H1 (cell line): ENCODE measurements at regions not wholly inside any gene's neighbourhood (a gene's known extent, or its start where the extent isn't known, plus 50 kb on each side); places are given as distances from the start of the nearest gene placed in this dataset.
A peak's percentile ranks its signal among the peaks of the same experiment; 100 is the strongest.

ENCODE experiments used
- CTCF ChIA-PET: fragments of 300-600 bp; sonication (Branson Sonifier 250); formaldehyde crosslinking; loops from one replicate; lab custom pipeline; 2021; ENCODE audit not compliant: partially characterized antibody; lab: Charles Lee
- POLR2A ChIA-PET: fragments of 300-600 bp; sonication (Branson Sonifier 250); formaldehyde crosslinking; loops from one replicate; lab custom pipeline; 2021; ENCODE audit warnings: inconsistent platforms; ENCODE audit not compliant: partially characterized antibody; lab: Charles Lee
- DNase-seq, 2 experiments: peaks; one replicate each; pipeline versions ENCODE4 v3.0.0 to v3.0.0-alpha.2; 2010 to 2022; ENCODE audit warnings: low spot score in 2 of 2, low read depth in 1 of 2, mixed read lengths in 1 of 2
- FAIRE-seq: peaks from 2 replicates; lab custom pipeline; 2011; peaks lifted over from hg19 to GRCh38; lab: Jason Lieb, UNC
- H2AFZ ChIP-seq: 2 replicates; pipeline ENCODE4 v1.8.1; 2012; ENCODE audit warnings: low read length, inconsistent platforms
- H2AK5ac ChIP-seq: 2 replicates; pipeline ENCODE4 v1.6.1; 2013; ENCODE audit warnings: low read depth, low read length
- H2BK120ac ChIP-seq: replicated peaks from 2 replicates; pipeline ENCODE3; 2013; ENCODE audit warnings: low read depth, low read length, inconsistent platforms
- H2BK12ac ChIP-seq: 2 replicates; pipeline ENCODE4 v1.6.1; 2013; ENCODE audit warnings: low read depth, low read length
- H2BK15ac ChIP-seq: 2 replicates; pipeline ENCODE4 v1.6.1; 2013; ENCODE audit warnings: low read length
- H2BK20ac ChIP-seq: 2 replicates; pipeline ENCODE4 v1.6.1; 2013; ENCODE audit warnings: low read length
- H2BK5ac ChIP-seq: 2 replicates; pipeline ENCODE4 v1.6.1; 2013; ENCODE audit warnings: low read depth, low read length
- H3K14ac ChIP-seq: 2 replicates; pipeline ENCODE4 v1.6.1; 2013; ENCODE audit warnings: inconsistent platforms; ENCODE audit not compliant: insufficient read length
- H3K18ac ChIP-seq: 2 replicates; pipeline ENCODE4 v1.6.1; 2013; ENCODE audit warnings: low read length; ENCODE audit errors: extremely low read depth
- H3K23ac ChIP-seq: 2 replicates; pipeline ENCODE4 v1.6.1; 2013; ENCODE audit warnings: inconsistent platforms; ENCODE audit not compliant: insufficient read length
- H3K23me2 ChIP-seq: 2 replicates; pipeline ENCODE4 v1.6.1; 2013; ENCODE audit warnings: low read depth, low read length
- H3K27ac ChIP-seq: 2 replicates; pipeline ENCODE4 v1.6.1; 2011; ENCODE audit warnings: low read depth, low read length, inconsistent platforms
- H3K27me3 ChIP-seq, 4 experiments: replicated peaks in 1 of 4; 1 replicate in 1 of 4; 2 replicates in 3 of 4; pipeline versions ENCODE4 v1.6.1 to v1.8.1; 2011 to 2013; ENCODE audit warnings: low read length in 3 of 4, mild to moderate bottlenecking in 3 of 4, inconsistent platforms in 2 of 4, mixed read lengths in 2 of 4, moderate library complexity in 1 of 4; ENCODE audit not compliant: control insufficient read depth in 3 of 4, insufficient read depth in 3 of 4; ENCODE audit errors: extremely low read depth in 1 of 4
- H3K36me3 ChIP-seq, 4 experiments: 2 replicates each; pipeline versions ENCODE4 v1.6.1 to v1.8.1; 2011 to 2013; ENCODE audit warnings: mild to moderate bottlenecking in 4 of 4, low read length in 3 of 4, moderate library complexity in 2 of 4, control low read depth in 1 of 4, inconsistent platforms in 1 of 4; ENCODE audit not compliant: insufficient read depth in 4 of 4, control insufficient read depth in 2 of 4
- H3K4ac ChIP-seq: replicated peaks from 2 replicates; pipeline ENCODE3; 2013; ENCODE audit warnings: low read length, low read depth, mixed read lengths, inconsistent platforms; ENCODE audit not compliant: insufficient read length
- H3K4me1 ChIP-seq, 4 experiments: replicated peaks in 1 of 4; 1 replicate in 1 of 4; 2 replicates in 3 of 4; pipeline versions ENCODE4 v1.6.1 to v1.8.1; 2011 to 2013; ENCODE audit warnings: low read length in 3 of 4, inconsistent platforms in 2 of 4, mixed read lengths in 1 of 4; ENCODE audit not compliant: insufficient read depth in 4 of 4, control insufficient read depth in 3 of 4
- H3K4me2 ChIP-seq, 2 experiments: 2 replicates each; pipeline versions ENCODE4 v1.6.1 to v1.8.1; 2011 to 2013; ENCODE audit warnings: low read depth in 2 of 2, low read length in 2 of 2, control low read depth in 1 of 2, inconsistent platforms in 1 of 2, mild to moderate bottlenecking in 1 of 2; ENCODE audit not compliant: insufficient read depth in 1 of 2
- H3K4me3 ChIP-seq, 4 experiments: fragments of 200-600, 300-600 bp in 1 of 4; sonication (generic), shearing (Covaris generic), sonication (Bioruptor Twin) in 1 of 4; 2 replicates each; pipeline versions ENCODE4 v1.5.1 to v1.8.1; 2011 to 2016; ENCODE audit warnings: low read length in 4 of 4, low read depth in 3 of 4, control low read depth in 2 of 4, inconsistent platforms in 2 of 4, mild to moderate bottlenecking in 2 of 4, mixed read lengths in 1 of 4, moderate library complexity in 1 of 4; ENCODE audit not compliant: insufficient read depth in 2 of 4; ENCODE audit errors: extremely low read depth in 1 of 4
- H3K56ac ChIP-seq: replicated peaks from 2 replicates; pipeline ENCODE3; 2013; ENCODE audit warnings: low read depth, mild to moderate bottlenecking, mixed read lengths, low read length, inconsistent platforms; ENCODE audit not compliant: insufficient read length
- H3K79me1 ChIP-seq: 2 replicates; pipeline ENCODE4 v1.6.1; 2013; ENCODE audit warnings: low read depth, low read length, control low read depth
- H3K79me2 ChIP-seq, 2 experiments: 2 replicates each; pipeline versions ENCODE4 v1.6.1 to v1.8.1; 2012 to 2013; ENCODE audit warnings: low read length in 2 of 2, mild to moderate bottlenecking in 2 of 2, inconsistent platforms in 1 of 2; ENCODE audit not compliant: insufficient read depth in 2 of 2, control insufficient read depth in 1 of 2
- H3K9ac ChIP-seq, 4 experiments: replicated peaks in 1 of 4; 1 replicate in 1 of 4; 2 replicates in 3 of 4; pipeline versions ENCODE4 v1.6.1 to v1.8.1; 2011 to 2013; ENCODE audit warnings: low read depth in 3 of 4, low read length in 3 of 4, control low read depth in 2 of 4, mild to moderate bottlenecking in 2 of 4, moderate library complexity in 2 of 4, inconsistent platforms in 1 of 4; ENCODE audit errors: extremely low read depth in 1 of 4
- H3K9me3 ChIP-seq, 2 experiments: 2 replicates each; pipeline versions ENCODE4 v1.6.1 to v1.8.1; 2012 to 2013; ENCODE audit warnings: mild to moderate bottlenecking in 2 of 2, moderate library complexity in 2 of 2, control low read depth in 1 of 2, inconsistent platforms in 1 of 2, low read depth in 1 of 2, low read length in 1 of 2, mixed read lengths in 1 of 2; ENCODE audit not compliant: insufficient read depth in 2 of 2
- H4K20me1 ChIP-seq, 2 experiments: replicated peaks in 1 of 2; 2 replicates each; pipeline versions ENCODE3 to v1.8.1; 2011 to 2013; ENCODE audit warnings: inconsistent platforms in 2 of 2, low read length in 2 of 2, mild to moderate bottlenecking in 1 of 2; ENCODE audit not compliant: insufficient read depth in 2 of 2, control insufficient read depth in 1 of 2
- H4K5ac ChIP-seq: 2 replicates; pipeline ENCODE4 v1.6.1; 2013; ENCODE audit warnings: low read length, low read depth, mixed read lengths, inconsistent platforms; ENCODE audit not compliant: insufficient read length
- H4K8ac ChIP-seq: 2 replicates; pipeline ENCODE4 v1.8.0; 2013; ENCODE audit warnings: mild to moderate bottlenecking, moderate library complexity, low read length, inconsistent platforms; ENCODE audit not compliant: insufficient read depth; ENCODE audit errors: extremely low read depth
- H4K91ac ChIP-seq: replicated peaks from 2 replicates; pipeline ENCODE3; 2013; ENCODE audit warnings: low read length, mixed read lengths, inconsistent platforms; ENCODE audit not compliant: insufficient read length
- ASH2L ChIP-seq: fragments of 200-600, 300-600 bp; sonication (generic); IDR thresholded peaks from one replicate; pipeline ENCODE4 v1.7.1; 2017; ENCODE audit warnings: low read length
- ATF3 ChIP-seq: IDR thresholded peaks from 2 replicates; pipeline ENCODE4 v1.6.1; 2011; ENCODE audit warnings: low read depth, mild to moderate bottlenecking, low read length; ENCODE audit not compliant: insufficient read depth
- EGR1 ChIP-seq: IDR thresholded peaks from 2 replicates; pipeline ENCODE4 v1.6.1; 2011; ENCODE audit warnings: low read depth, low read length, borderline replicate concordance
- GABPA ChIP-seq: IDR thresholded peaks from 2 replicates; pipeline ENCODE4 v1.6.1; 2011; ENCODE audit warnings: mild to moderate bottlenecking, low read length, moderate library complexity, borderline replicate concordance; ENCODE audit not compliant: insufficient read depth
- GTF2F1 ChIP-seq: IDR thresholded peaks from 2 replicates; pipeline ENCODE4 v1.6.1; 2012; ENCODE audit warnings: low read depth, low read length, improper control_type of control experiment, borderline replicate concordance
- KDM5A ChIP-seq: fragments of 200-600 bp; IDR thresholded peaks from 2 replicates; pipeline ENCODE4 v1.7.1; 2012; ENCODE audit warnings: mild to moderate bottlenecking, low read length, inconsistent platforms, mixed read lengths
- PHF8 ChIP-seq: fragments of 200-600 bp; sonication (generic); conservative IDR thresholded peaks from 2 replicates; pipeline ENCODE4 v1.7.1; 2012; ENCODE audit warnings: low read depth, mild to moderate bottlenecking, inconsistent platforms, low read length, moderate library complexity
- RAD21 ChIP-seq, 2 experiments: IDR thresholded peaks in 1 of 2; conservative IDR thresholded peaks in 1 of 2; 2 replicates each; pipeline ENCODE4 v1.6.1; 2011; ENCODE audit warnings: low read depth in 2 of 2, low read length in 2 of 2, improper control_type of control experiment in 1 of 2, inconsistent platforms in 1 of 2, mild to moderate bottlenecking in 1 of 2, moderate library complexity in 1 of 2
- RNF2 ChIP-seq: fragments of 200-900, 300-1000 bp; sonication (generic); IDR thresholded peaks from 2 replicates; pipeline ENCODE4 v1.7.1; 2016; ENCODE audit warnings: borderline replicate concordance, low read depth, mild to moderate bottlenecking, antibody characterized with exemption, low read length; ENCODE audit not compliant: poor library complexity, severe bottlenecking; ENCODE audit errors: missing control alignments
- SRF ChIP-seq: IDR thresholded peaks from 2 replicates; pipeline ENCODE4 v1.6.1; 2011; ENCODE audit warnings: mild to moderate bottlenecking, low read depth, low read length, moderate library complexity
- USF2 ChIP-seq: IDR thresholded peaks from 2 replicates; pipeline ENCODE4 v1.6.1; 2011; ENCODE audit warnings: low read length, improper control_type of control experiment
- YY1 ChIP-seq: IDR thresholded peaks from 2 replicates; pipeline ENCODE4 v1.6.1; 2011; ENCODE audit warnings: low read depth, mild to moderate bottlenecking, low read length
- WGBS, 2 experiments: shearing (Covaris generic) in 1 of 2; methylation state at CpG; one replicate each; pipeline versions ENCODE4 v1.1.6 to v1.1.7; 2013 to 2015; ENCODE audit warnings: low lambda C conversion rate in 2 of 2, mixed read lengths in 2 of 2, inconsistent platforms in 1 of 2, low coverage in 1 of 2, missing lambda C conversion rate in 1 of 2; ENCODE audit not compliant: insufficient replicate concordance in 2 of 2, insufficient coverage in 1 of 2, insufficient read length in 1 of 2; ENCODE audit errors: extremely low coverage in 1 of 2, missing lambda C conversion rate in 1 of 2; 5-methylcytosine and 5-hydroxymethylcytosine counted together

GRCh38 chr7:153010416-153010815 is 250.9 kb downstream of the ACTR3B start:
- H4K91ac ChIP-seq = no peak overlapping the region
- H3K56ac ChIP-seq = no peak overlapping the region
- H2BK20ac ChIP-seq = no peak overlapping the region
- H2AK5ac ChIP-seq = peak overlapping the region; percentile 88; the same call in 1 of the 2 replicates
- no peak overlapping the region for H3K4ac ChIP-seq
- no peak overlapping the region for H3K23ac ChIP-seq
- no peaks in the 10 kb centered on the region for H3K23me2 ChIP-seq
- no peak overlapping the region for H3K27ac ChIP-seq
- no peaks in the 10 kb centered on the region for H3K36me3 ChIP-seq
- H4K8ac ChIP-seq = no peak overlapping the region
- ChIA-PET CTCF (interaction anchor here (1.8 kb wide), 1 partner anchor 50 kb away, joined by 4 read pairs; no protein-coding TSS in a partner anchor), POLR2A (no interaction called here)
- H4K5ac ChIP-seq = no peak overlapping the region
- DNase-seq (no peak), FAIRE-seq (no peak)
- no peak overlapping the region for H3K9ac ChIP-seq
- H3K79me1 ChIP-seq = no peaks in the 10 kb centered on the region
- 0 out of 4 replicates have a peak, but pooled peaks cover 0 to 3% of the 10 kb centered on the region in 2 experiments for H3K9me3 ChIP-seq
- no peak overlapping the region for H2AFZ ChIP-seq
- WGBS, 2 experiments = 88% methylated on average over 10 of the region's 10 CpGs; no CpG with 5 or more reads in 1 of the 2 experiments
- no peaks in the 10 kb centered on the region; a peak in 1 of 7 replicates for H3K27me3 ChIP-seq
- no peak overlapping the region for H3K14ac ChIP-seq
- H3K18ac ChIP-seq = no peak overlapping the region
- peaks cover 0 to 5% (median 2%) of the 10 kb centered on the region in 4 experiments; a peak in 2 of 7 replicates for H3K4me1 ChIP-seq
- 0 out of 2 replicates have a peak overlapping the region, but pooled peaks have one; percentile 17 for H2BK12ac ChIP-seq
- no peak overlapping the region for H2BK15ac ChIP-seq
- no peaks in the 10 kb centered on the region for H4K20me1 ChIP-seq
- no peak overlapping the region for H3K4me2 ChIP-seq
- no peaks in the 10 kb centered on the region for H3K79me2 ChIP-seq
- H2BK5ac ChIP-seq = no peak overlapping the region; the same call in 1 of the 2 replicates
- no peak overlapping the region for H3K4me3 ChIP-seq
- no peak overlapping the region for H2BK120ac ChIP-seq
- no peak for TF ChIP-seq YY1
- no peak for TF ChIP-seq EGR1
- no peak for TF ChIP-seq GTF2F1
- no peak for TF ChIP-seq USF2
- TF ChIP-seq RAD21 (IDR thresholded peaks at IDR 0.05 in 1 of 2, conservative IDR thresholded peaks at IDR 0.05 in 1 of 2; ENCODE audit: low read depth in 2 of 2, low read length in 2 of 2) = no peak
- TF ChIP-seq GABPA = no peak
- TF ChIP-seq RNF2 = no peak
- TF ChIP-seq KDM5A = no peak
- TF ChIP-seq PHF8 = no peak
- no peak for TF ChIP-seq SRF
- no peak for TF ChIP-seq ATF3
- TF ChIP-seq ASH2L = no peak
